T-helper 9 cell (primary cell): ENCODE measurements at regions not wholly inside any gene's neighbourhood (a gene's known extent, or its start where the extent isn't known, plus 50 kb on each side); places are given as distances from the start of the nearest gene placed in this dataset.

ENCODE experiments used
- DNase-seq: peaks from one replicate; pipeline ENCODE4 v3.0.0-alpha.2; 2020

DNA sequence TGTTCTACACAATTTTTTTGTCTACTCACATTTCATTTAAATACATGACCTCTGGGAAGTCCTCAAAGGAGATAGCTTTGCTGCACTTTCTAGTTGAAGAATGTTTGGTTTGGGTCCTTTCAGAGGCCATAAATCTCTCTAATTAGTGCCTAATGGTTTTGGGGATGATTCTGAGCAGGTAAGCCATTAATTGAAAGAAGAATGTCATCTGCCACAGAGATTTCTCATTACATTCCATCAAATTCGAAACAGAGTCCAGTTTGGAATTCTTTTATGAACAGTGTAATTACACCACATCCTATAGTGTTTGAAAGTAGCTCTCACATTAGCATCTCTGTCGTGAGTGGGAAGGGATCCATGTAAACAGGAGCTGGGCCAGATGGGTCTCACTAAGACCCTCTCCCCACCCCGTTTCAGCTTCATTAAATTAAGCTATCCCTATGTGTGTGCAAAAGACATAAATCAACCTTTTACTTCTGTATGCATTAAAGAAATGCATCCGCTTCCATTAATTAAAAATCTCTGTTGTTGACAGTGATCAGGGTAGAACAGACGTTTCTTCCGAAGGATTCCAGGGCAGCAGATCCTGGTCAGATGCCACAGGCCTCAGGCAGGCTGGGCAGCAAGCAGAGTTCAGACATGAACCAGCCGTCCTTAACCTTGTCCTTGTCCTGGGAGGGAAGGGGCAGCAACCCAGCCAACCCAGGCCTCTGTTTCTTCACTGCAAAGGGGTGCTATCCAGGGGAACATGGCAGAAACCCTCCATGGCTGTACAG, 99.8 kb upstream of the MAP1B start:
- DNase-seq: no peak

DNA sequence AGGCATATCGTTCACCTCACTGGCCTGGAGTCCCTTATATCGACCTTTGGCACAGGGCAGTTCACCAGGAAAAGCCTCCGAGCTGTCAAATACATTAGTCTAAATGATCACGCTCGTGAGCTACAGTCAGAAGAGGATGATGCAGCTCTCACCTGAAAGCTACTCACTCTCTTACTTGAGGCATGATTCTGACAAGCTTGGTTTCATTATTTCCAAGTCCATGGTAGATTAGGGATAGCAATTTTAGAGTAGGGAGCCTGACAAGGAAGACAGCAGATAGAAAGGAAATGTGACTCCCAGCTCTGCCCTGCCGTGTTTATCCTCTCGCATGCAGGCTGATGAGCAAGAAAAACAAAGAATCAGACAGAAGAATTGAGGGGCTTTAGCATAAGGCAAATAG, 98.0 kb upstream of the MAP1B start:
- DNase-seq: no peak

DNA sequence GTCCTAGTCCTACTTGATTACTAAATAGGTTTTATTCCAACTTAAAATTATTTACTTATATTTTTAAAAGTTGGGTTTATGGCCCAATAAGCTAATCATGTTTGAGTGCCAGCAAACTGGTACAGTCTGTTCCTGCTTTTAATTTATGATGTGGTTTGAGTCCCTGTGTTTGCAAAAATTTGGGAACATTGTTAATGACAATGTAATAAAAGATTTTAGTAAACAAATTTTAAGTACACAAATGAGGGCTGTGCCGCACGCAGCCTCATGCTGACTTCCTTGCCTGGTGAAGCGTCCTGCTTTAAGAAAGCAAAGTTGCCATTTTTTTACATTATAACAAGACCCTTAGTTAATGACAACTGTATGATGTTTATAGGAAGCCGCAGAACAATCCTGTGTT, 96.8 kb upstream of the MAP1B start:
- no peak for DNase-seq

DNA sequence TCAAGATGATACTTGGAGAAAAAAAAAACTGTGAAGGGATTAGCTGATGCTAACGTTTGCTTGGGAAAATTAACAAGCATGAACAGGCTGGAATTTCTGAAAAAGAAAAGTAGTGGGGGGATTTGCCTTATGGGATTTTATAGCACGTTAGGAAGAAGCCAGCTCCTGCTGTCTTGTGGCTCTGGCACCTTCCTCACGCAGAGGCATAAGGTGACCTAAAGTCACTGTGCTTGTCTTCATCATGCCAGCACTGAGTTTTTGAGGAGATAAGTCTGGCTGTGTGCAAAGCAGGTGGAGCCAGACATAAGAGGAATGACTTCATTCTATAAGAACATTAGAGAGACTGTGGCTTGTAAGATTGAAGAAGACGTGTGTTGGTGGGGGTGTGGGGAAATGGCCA, 94.4 kb upstream of the MAP1B start:
- DNase-seq: no peak

DNA sequence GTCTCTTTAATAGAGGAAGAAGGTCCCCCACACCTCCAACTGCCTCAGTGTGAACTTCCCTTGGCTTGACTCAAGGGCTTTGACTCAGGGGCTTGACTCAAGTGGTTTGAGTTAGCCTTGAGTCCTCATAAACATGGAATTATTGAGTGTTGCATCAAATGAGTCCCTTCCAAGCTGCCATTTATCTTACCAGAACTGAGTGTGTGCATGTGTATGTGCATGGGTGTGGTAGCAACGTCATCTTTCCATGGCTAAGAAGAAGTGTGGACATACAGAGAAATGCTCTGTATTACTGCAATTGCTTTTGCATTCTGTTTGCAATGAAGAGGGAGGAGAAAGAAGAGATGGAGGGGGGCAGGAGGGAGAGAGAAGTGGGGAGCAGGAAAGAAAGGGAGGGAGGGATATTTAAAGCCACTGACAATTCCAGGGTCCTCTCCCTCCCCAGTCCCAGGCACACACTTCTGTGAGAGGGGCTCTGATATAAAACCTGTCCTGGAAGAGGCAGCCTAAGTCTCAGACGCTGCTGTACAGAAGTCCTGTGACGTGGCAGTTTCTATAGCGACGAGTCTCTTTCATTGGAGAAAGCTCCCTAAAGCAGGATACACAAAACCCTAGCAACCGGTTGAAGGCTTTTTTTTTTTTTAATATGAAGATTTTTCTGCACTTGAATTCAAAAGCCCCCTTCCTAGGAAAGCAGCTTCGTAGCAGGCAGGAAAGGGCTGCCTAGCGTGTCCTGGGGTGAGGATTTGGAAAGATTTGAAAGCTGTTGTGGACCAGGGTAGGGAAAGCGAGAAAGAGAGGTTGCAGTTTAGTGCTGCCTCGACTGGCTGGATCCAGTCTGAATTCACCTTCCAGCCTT, 93.3 kb upstream of the MAP1B start:
- no peak for DNase-seq

DNA sequence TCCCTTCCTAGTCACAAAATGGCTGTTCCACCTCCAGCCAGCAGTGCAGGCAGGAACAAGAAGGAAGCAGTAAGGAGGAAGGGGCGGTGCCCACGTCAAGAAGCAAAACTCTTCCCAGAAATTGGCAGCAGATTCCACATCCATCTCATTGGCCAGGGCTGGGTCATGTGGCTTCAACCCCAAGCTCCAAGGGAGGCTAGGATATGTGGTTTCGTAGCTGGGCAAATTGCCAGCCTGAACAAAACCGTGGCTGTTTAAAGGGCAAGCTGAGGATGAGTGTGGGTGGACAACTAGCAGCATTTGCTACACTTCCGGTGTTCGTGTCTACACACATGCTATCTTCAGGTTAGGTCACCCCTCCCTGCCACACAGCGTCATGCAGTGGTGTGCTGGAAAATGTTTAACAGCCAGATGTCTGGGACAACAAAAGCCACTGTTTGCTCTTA, 92.1 kb upstream of the MAP1B start:
- DNase-seq: no peak

DNA sequence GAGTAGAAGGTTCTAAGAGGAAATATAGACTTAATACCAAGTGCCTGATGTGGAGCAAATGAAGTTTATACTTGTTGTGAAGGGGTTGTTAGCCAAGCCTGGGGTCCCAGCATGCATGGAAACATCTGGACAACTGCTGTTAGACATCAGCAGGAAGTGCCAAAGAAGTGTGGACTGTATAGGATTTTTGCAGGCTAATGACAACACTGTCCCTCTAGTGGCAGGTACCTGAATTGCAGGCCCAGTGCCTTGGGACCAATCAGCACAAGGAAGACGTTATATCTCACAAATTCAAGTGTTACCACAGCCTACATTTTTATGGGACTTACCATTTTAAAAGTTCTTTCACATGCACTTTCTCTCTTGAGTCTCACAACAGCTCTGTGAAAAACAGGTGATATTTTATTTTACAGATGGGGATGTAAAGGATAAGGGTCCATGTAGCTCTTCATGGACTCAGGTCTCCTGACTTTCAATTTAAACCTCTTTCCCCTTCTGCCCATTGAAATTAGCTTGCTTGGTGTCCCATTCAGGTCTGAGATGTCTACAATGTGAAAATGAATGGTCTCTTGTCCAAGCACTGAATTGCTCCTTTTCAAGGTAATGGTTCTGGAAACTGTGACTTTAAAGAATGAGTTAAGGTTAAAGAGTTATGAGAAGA, 89.0 kb upstream of the MAP1B start:
- peak; percentile 45 for DNase-seq

DNA sequence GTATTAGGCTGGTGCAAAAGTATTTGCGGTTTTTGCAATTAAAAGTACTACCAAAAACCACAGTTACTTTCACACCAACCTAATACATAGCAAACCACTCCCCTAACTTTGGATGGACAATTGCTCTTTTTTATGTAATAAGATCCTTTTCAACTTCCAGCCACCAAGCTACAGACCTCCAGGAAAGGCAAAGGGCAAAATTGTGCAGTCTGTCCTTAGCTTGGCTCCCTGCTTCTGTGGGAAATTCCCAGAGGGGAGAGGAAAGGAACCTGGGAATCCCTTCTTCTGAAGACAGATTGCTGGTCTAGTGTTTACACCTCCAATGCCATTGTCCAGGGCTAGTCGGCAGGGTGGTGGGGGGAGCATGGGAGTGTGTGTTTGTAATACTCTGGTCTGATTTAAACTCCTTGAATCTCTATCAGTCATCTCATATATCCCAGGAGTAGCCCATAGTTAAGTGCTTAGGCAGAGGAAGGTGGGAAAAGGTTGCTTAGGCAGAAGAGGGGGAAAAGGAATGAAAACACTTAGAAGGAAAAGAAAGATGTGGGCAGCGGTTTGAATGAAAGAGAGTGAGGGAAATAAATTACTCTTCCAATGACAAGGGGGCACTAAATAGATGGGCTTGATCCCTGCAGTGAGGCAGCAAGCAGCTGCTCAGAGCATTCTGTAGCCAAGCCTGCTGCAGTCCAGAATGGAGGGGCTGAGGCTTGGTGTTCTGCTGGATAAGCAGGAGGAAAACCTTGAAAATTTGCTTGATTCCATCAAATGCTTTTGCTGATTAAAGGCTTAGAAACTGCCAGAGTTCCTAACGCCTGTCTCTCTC, 86.9 kb upstream of the MAP1B start:
- no peak for DNase-seq

DNA sequence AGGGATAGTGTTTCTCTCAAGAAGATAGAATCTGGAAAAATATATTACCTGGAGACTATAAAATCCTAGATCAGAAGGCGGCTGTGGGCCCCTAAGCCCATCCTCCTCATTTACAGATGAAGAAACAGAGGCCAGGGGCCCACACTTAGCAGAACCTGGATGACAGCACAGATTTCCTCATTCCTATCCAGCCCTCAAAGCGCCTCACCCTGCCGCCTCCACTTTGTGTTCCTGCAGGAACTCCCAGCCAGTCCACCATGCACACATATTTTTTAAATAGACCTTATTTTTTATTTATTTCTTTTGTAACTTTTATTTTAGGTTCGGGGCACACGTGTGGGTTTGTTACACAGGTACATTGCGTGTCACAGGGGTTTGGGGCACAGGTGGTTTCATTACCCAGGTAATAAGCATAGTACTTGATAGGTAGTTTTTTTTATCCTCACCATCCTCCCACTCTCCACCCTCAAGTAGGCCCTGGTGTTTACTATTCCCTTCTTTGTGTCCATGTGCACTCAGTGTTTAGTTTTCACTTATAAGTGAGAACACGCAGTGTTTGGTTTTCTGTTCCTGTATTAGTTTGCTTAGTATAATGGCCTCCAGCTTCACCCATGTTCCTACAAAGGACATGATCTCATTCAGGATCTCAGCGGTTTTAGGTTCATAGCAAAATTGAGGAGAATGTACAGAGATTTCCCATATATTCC, 85.5 kb upstream of the MAP1B start:
- no peak for DNase-seq

DNA sequence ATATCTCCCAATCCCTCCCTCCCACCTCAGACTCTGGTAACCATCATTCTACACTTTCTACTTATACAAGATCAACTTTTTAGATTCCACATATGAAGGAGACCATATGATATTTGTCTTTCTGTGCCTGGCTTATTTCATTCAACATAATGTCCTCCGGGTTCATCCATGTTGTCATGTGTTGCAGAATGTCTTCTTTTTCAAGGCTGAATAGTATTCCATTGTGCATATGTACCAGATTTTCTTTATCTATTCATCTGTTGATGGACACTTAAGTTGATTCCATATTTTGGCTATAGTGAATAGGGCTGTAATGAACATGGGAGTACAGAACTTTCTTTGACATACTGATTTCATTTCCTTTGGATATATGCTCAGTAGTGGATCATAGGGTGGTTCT, 78.9 kb upstream of the MAP1B start:
- no peak for DNase-seq

DNA sequence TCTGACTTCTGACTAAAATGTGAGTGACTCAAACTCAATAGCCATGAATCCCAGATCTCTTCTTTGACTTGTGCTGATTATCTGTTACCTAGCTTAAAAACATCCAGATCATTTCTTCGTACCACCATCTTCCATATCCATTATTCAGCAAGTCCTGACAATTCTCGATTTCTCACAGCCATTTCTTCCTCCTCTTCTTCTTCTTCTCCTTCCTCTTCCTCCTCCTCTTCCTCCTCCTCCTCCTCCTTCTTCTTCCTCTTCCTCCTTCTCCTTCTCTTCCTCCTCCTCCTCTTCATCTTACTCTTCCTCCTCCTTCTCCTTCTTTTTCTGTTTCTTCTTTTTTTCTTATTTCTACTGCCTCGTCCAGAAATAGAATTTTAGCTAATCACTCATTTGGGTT, 77.0 kb upstream of the MAP1B start:
- DNase-seq: no peak

DNA sequence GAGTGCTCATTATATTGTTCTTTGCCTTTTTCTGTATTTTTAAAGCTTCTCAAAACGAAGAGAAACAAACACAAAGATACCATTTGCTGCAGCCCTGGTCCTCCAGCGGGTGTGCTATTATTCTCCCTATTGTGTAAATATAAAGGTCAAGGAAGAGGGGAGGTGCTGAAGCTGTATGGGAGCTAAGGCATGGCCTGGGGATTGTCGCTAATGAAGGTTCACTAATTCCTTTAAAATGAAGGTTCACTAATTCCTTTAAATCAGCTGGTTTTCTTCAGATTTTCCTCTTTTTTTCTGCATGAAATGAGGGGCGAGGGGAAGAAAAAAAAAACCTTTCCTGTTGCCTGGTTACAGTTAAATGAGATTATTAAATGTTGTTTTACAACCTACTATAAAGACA, 74.5 kb upstream of the MAP1B start:
- DNase-seq: no peak

DNA sequence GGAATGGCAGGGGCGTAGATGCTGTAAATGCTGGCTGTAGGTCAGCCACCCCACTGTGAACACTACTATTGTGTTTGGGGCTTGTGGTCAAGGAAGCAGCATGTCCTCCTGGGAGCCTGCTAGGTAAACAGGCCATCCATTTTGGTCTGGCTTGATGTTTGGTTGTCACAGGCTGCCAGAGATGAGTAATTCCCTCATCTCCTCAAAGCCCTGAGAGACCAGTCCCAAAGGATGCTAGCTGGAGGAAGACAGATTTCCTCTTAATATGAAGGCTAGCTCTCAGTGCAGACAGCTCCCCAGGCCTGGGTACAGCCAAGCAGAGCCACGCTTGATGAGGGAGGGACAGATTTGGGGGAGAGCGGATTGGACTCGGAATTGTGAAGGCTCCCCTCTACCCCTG, 72.5 kb upstream of the MAP1B start:
- no peak for DNase-seq

DNA sequence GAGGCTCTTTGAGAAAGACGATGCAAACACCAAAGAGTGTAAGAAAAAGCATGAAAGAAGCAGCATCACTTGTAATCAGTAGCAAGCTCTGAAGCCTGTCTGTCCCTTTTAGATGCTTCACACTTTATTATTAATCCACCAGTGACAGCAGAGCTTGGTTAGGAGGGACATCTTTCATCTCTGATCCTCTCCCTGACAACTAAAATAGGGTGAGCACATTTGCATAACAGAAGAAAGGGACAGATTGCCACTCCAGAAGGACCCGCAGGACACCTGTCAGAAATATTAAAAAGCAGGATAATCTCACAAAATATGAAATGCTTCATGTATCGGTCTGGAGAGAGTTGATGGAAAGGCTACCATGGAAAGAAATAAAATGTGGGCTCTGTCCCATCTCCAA, 71.4 kb upstream of the MAP1B start:
- no peak for DNase-seq

DNA sequence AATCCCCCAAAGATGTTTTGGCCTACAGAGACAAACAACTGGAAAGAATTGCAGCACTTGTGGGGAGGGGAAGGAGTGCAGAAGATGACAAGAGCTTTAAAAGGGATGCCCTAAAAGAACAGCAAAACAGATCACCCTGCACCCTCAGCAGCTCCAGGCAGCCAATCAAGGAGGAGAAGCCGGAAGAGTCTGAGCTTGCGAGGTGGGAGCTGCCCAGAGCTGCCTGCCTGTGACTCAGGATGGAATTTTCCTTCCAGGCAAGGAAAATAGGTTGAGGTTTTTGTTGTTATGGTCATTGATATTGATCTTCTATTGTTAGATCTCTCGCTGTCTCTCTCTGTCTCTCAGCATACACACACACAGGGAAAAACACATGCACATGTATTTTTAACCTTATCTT, 70.3 kb upstream of the MAP1B start:
- no peak for DNase-seq

DNA sequence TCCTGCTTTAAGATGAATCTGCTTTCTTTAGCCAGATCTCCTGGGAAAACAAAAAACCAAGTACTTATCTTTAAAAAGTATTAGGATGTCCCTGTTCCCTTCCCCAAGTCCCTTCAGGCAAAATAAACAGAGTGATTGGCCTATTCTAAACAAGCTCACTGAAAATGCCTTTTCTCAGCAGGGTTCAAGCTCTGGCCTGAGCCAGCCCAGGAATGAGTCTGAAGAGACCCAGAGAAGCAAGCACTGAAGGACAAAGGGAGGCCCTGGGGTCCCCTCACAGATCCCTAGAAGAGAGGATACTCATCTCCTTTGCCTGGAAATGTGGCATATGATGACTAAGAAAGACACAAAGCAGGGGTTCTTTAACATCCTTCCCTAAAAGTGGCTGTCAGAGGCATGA, 66.8 kb upstream of the MAP1B start:
- no peak for DNase-seq

DNA sequence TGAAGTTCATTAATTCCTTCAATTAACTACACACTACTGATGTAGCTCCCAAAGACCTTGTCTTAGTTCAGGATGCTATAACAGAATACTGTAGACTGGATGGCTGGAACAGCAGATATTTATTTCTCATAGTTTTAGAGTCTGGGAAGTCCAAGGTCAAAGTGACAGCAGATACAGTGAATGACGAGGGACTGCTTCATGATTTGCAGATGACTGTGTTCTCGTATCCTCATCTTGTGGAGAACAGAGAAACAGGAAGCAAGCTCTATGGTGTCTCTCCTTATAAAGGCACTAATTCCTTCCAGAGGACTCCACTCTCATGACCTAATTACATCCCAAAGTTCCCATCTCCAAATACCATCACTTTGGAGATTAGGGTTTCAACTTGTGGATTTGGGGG, 65.6 kb upstream of the MAP1B start:
- no peak for DNase-seq

DNA sequence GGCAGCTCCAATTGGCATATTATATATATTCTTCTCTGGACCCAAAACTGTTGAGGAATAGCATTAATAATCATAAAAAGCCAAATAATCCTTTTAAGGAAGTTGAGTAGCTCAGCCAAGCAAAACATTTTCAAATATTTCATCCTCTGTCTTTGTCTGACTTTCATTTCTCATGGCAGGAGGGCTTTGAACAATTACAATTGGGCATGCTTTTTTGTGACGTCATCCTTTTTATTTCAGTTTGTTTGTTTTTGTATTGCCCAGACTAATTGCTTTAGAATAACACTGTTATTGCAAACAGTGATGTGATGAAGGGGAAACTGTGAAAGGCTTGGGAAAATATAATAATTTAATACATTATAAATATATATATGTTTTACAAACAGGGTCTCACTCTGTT, 65.2 kb upstream of the MAP1B start:
- DNase-seq: no peak

DNA sequence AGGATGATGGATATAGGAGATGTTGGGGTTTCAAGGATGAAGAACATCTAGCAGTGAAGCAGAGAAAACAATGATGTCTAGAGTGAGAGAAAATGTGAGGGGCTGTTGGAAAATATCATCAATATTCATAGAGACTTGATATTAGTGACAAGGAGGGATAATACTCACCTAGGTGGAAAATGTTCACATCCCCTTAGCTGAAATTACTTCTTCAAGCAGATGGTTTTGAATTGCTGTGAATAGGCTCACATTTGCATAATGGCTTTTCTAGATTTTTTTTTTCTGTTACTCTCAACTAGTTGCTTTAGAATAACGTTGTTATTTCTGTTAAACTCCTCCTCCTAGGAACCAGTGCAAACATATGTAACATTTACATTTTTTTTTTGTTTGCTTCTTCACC, 61.6 kb upstream of the MAP1B start:
- no peak for DNase-seq

DNA sequence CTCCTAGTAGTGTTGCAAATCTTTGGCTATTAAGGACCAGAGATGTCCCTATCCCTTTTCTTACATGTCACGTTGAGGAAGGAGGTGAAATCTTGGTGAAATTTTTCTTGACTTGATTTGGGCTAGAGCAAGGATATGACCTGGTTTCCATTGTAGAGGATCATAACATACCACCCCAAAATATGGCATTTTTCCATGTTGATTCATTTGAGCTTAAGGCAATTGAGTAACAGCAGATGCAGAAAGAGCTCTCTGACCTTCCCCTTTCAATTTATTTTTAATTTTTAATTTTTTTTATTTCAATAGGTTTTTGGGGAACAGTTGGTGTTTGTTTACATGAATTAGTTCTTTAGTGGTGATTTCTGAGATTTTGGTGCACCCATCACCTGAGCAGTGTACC, 61.2 kb upstream of the MAP1B start:
- DNase-seq: no peak

DNA sequence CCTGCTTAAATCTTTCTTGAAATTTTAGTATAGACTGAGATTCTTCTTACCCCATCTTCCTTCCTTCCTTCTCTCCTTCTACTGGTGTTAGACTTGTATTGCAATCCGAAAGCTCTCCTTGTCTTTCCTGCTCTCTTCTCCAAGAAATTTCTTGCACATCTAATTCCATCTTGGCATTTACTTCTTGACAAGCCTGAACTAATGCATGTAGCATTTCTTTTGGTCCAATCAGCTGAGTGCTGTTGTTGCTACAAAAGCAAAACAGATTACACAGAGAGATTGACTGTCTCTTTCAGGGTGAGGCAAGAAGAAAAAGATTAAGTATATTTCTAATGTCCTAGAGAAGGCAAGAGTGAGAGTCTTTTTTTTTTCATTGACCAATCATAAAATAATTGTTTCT, 51.6 kb upstream of the MAP1B start:
- no peak for DNase-seq
